ENCODE measurements at regions not wholly inside any gene's neighbourhood (a gene's known extent, or its start where the extent isn't known, plus 50 kb on each side); places are given as distances from the start of the nearest gene placed in this dataset.

DNA sequence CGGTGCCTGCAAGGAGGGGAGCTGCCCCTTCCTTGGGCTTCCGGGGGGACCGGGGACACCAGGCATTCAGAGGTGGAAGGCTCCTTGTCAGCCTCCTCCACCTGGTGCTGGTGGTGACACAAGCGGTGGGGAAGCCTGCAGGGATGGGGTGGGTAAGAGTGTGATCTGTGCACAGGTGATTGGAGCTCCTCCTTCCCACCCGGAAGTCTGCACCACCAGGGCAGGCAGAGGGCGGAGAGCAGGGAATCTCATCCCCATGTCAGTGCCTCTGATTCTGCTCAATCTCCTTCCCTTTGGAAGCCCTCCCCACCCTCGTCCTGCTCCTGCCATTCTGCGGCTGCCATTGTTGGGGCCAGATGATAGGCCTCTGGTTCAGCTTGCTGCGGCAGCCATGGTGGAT lies 238.1 kb upstream of the CRY1 start:
- TF ChIP-seq, protein P1, sequence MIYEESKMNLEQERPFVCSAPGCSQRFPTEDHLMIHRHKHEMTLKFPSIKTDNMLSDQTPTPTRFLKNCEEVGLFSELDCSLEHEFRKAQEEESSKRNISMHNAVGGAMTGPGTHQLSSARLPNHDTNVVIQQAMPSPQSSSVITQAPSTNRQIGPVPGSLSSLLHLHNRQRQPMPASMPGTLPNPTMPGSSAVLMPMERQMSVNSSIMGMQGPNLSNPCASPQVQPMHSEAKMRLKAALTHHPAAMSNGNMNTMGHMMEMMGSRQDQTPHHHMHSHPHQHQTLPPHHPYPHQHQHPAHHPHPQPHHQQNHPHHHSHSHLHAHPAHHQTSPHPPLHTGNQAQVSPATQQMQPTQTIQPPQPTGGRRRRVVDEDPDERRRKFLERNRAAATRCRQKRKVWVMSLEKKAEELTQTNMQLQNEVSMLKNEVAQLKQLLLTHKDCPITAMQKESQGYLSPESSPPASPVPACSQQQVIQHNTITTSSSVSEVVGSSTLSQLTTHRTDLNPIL (CRISPR knock-in tag; IDR thresholded peaks at IDR 0.05; ENCODE audit: low read depth): no peak
- TF ChIP-seq, protein P2, sequence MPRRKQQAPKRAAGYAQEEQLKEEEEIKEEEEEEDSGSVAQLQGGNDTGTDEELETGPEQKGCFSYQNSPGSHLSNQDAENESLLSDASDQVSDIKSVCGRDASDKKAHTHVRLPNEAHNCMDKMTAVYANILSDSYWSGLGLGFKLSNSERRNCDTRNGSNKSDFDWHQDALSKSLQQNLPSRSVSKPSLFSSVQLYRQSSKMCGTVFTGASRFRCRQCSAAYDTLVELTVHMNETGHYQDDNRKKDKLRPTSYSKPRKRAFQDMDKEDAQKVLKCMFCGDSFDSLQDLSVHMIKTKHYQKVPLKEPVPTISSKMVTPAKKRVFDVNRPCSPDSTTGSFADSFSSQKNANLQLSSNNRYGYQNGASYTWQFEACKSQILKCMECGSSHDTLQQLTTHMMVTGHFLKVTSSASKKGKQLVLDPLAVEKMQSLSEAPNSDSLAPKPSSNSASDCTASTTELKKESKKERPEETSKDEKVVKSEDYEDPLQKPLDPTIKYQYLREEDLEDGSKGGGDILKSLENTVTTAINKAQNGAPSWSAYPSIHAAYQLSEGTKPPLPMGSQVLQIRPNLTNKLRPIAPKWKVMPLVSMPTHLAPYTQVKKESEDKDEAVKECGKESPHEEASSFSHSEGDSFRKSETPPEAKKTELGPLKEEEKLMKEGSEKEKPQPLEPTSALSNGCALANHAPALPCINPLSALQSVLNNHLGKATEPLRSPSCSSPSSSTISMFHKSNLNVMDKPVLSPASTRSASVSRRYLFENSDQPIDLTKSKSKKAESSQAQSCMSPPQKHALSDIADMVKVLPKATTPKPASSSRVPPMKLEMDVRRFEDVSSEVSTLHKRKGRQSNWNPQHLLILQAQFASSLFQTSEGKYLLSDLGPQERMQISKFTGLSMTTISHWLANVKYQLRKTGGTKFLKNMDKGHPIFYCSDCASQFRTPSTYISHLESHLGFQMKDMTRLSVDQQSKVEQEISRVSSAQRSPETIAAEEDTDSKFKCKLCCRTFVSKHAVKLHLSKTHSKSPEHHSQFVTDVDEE (CRISPR knock-in tag; IDR thresholded peaks at IDR 0.05): no peak
- TF ChIP-seq OSR1 (CRISPR knock-in tag; IDR thresholded peaks at IDR 0.05): no peak
- no peak for TF ChIP-seq ARNTL (CRISPR knock-in tag; IDR thresholded peaks at IDR 0.05; ENCODE audit: borderline replicate concordance, low read depth)
- TF ChIP-seq ZNF70 (CRISPR knock-in tag; IDR thresholded peaks at IDR 0.05): no peak
- TF ChIP-seq, protein P3, sequence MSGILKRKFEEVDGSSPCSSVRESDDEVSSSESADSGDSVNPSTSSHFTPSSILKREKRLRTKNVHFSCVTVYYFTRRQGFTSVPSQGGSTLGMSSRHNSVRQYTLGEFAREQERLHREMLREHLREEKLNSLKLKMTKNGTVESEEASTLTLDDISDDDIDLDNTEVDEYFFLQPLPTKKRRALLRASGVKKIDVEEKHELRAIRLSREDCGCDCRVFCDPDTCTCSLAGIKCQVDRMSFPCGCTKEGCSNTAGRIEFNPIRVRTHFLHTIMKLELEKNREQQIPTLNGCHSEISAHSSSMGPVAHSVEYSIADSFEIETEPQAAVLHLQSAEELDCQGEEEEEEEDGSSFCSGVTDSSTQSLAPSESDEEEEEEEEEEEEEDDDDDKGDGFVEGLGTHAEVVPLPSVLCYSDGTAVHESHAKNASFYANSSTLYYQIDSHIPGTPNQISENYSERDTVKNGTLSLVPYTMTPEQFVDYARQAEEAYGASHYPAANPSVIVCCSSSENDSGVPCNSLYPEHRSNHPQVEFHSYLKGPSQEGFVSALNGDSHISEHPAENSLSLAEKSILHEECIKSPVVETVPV (CRISPR knock-in tag; IDR thresholded peaks at IDR 0.05): no peak
- no peak for TF ChIP-seq CSDC2 (CRISPR knock-in tag; IDR thresholded peaks at IDR 0.05)
- TF ChIP-seq ESRRG (CRISPR knock-in tag; IDR thresholded peaks at IDR 0.05): no peak
- TF ChIP-seq, protein P4, sequence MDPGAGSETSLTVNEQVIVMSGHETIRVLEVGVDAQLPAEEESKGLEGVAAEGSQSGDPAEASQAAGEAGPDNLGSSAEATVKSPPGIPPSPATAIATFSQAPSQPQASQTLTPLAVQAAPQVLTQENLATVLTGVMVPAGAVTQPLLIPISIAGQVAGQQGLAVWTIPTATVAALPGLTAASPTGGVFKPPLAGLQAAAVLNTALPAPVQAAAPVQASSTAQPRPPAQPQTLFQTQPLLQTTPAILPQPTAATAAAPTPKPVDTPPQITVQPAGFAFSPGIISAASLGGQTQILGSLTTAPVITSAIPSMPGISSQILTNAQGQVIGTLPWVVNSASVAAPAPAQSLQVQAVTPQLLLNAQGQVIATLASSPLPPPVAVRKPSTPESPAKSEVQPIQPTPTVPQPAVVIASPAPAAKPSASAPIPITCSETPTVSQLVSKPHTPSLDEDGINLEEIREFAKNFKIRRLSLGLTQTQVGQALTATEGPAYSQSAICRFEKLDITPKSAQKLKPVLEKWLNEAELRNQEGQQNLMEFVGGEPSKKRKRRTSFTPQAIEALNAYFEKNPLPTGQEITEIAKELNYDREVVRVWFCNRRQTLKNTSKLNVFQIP (CRISPR knock-in tag; IDR thresholded peaks at IDR 0.05; ENCODE audit: borderline replicate concordance, low read depth): no peak
- TF ChIP-seq, protein P5, sequence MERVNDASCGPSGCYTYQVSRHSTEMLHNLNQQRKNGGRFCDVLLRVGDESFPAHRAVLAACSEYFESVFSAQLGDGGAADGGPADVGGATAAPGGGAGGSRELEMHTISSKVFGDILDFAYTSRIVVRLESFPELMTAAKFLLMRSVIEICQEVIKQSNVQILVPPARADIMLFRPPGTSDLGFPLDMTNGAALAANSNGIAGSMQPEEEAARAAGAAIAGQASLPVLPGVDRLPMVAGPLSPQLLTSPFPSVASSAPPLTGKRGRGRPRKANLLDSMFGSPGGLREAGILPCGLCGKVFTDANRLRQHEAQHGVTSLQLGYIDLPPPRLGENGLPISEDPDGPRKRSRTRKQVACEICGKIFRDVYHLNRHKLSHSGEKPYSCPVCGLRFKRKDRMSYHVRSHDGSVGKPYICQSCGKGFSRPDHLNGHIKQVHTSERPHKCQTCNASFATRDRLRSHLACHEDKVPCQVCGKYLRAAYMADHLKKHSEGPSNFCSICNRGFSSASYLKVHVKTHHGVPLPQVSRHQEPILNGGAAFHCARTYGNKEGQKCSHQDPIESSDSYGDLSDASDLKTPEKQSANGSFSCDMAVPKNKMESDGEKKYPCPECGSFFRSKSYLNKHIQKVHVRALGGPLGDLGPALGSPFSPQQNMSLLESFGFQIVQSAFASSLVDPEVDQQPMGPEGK (CRISPR knock-in tag; IDR thresholded peaks at IDR 0.05; ENCODE audit: borderline replicate concordance): no peak
- no peak for TF ChIP-seq RARB (CRISPR knock-in tag; IDR thresholded peaks at IDR 0.05)
- no peak for TF ChIP-seq ZFP3 (CRISPR knock-in tag; IDR thresholded peaks at IDR 0.05)
- no peak for ATAC-seq

DNA sequence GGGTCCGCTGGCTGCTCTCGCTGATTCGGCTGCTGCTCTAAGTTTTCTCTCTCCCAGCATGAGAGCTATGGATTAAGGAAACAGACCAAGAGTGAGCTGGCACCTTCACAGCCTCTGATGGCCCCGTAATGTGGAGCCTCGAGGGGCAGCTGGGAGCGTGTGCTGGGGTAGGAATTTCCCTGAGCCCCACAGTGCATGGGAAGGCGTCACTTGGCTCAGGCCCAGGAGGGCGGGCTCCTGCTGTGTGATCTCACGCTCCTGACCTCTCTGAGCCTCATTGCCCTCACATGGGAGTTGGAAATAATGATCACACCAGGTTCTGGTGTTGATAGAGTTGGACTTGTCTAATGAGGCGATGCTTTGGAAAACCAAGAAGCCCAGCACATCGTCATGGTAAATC lies 238.6 kb upstream of the CRY1 start:
- ATAC-seq: no peak
- TF ChIP-seq SNAI2 (CRISPR knock-in tag; IDR thresholded peaks at IDR 0.05) (no peak), ZFP30 (CRISPR knock-in tag; IDR thresholded peaks at IDR 0.05) (no peak), ZFP3 (CRISPR knock-in tag; IDR thresholded peaks at IDR 0.05) (no peak), TOX (CRISPR knock-in tag; IDR thresholded peaks at IDR 0.05; ENCODE audit: borderline replicate concordance) (no peak), RARB (CRISPR knock-in tag; IDR thresholded peaks at IDR 0.05) (no peak), CSDC2 (CRISPR knock-in tag; IDR thresholded peaks at IDR 0.05) (no peak), ZNF70 (CRISPR knock-in tag; IDR thresholded peaks at IDR 0.05) (no peak)
- TF ChIP-seq, protein P2 (CRISPR knock-in tag; IDR thresholded peaks at IDR 0.05): no peak
- TF ChIP-seq, protein P1 (CRISPR knock-in tag; IDR thresholded peaks at IDR 0.05; ENCODE audit: low read depth): no peak
